ENCODE measurements at regions not wholly inside any gene's neighbourhood (a gene's known extent, or its start where the extent isn't known, plus 50 kb on each side); places are given as distances from the start of the nearest gene placed in this dataset.

GRCh38 chr1:82165304-82165703, 364.6 kb downstream of the ADGRL2 start:
- TF ChIP-seq, protein P1, sequence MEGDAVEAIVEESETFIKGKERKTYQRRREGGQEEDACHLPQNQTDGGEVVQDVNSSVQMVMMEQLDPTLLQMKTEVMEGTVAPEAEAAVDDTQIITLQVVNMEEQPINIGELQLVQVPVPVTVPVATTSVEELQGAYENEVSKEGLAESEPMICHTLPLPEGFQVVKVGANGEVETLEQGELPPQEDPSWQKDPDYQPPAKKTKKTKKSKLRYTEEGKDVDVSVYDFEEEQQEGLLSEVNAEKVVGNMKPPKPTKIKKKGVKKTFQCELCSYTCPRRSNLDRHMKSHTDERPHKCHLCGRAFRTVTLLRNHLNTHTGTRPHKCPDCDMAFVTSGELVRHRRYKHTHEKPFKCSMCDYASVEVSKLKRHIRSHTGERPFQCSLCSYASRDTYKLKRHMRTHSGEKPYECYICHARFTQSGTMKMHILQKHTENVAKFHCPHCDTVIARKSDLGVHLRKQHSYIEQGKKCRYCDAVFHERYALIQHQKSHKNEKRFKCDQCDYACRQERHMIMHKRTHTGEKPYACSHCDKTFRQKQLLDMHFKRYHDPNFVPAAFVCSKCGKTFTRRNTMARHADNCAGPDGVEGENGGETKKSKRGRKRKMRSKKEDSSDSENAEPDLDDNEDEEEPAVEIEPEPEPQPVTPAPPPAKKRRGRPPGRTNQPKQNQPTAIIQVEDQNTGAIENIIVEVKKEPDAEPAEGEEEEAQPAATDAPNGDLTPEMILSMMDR (IDR thresholded peaks at IDR 0.05), result no peak
- no peak for TF ChIP-seq POLR2A (IDR thresholded peaks at IDR 0.05)
- no peak for TF ChIP-seq POLR2AphosphoS5 (IDR thresholded peaks at IDR 0.05)
- TF ChIP-seq EP300 (IDR thresholded peaks at IDR 0.05), result no peak

All from upper lobe of left lung (tissue), 4 donors.